ENCODE measurements at regions not wholly inside any gene's neighbourhood (a gene's known extent, or its start where the extent isn't known, plus 50 kb on each side); places are given as distances from the start of the nearest gene placed in this dataset.

GRCh38 chr6:85114581-85114935 is 335.3 kb upstream of the NT5E start:
- no peak for TF ChIP-seq CTCF (IDR thresholded peaks at IDR 0.05; ENCODE audit: low read depth, low read length, poor library complexity, severe bottlenecking)
- TF ChIP-seq EZH2phosphoT487 (IDR thresholded peaks at IDR 0.05; ENCODE audit: borderline replicate concordance, low read length), result no peak

Data from DOHH2 (cell line).